Ovary (tissue), 7 donors: ENCODE measurements at regions not wholly inside any gene's neighbourhood (a gene's known extent, or its start where the extent isn't known, plus 50 kb on each side); places are given as distances from the start of the nearest gene placed in this dataset.

ENCODE experiments used
- DNase-seq, 5 donors: peaks; one replicate each; pipeline ENCODE4 v3.0.0-alpha.2; 2019 to 2020
- H3K27ac ChIP-seq, 2 donors: fragments of 200-600 bp; one replicate each; pipeline versions ENCODE4 v1.5.1 to v1.8.0; 2019 to 2022
- H3K27me3 ChIP-seq: fragments of 200-600 bp; one replicate; pipeline ENCODE4 v1.8.0; 2022
- H3K36me3 ChIP-seq: fragments of 200-600 bp; sonication (generic); one replicate; pipeline ENCODE4 v1.5.1; 2019
- H3K4me1 ChIP-seq: one replicate; pipeline ENCODE4 v1.8.1; 2013; ENCODE audit warnings: mild to moderate bottlenecking, moderate library complexity; ENCODE audit not compliant: insufficient read depth
- H3K4me3 ChIP-seq: fragments of 200-600 bp; sonication (generic); one replicate; pipeline ENCODE4 v1.5.1; 2017
- H3K9me3 ChIP-seq, 2 donors: fragments of 200-600 bp in 1 of 2; sonication (generic) in 1 of 2; one replicate each; pipeline versions ENCODE4 v1.5.1 to v1.8.1; 2013 to 2019; ENCODE audit warnings: mild to moderate bottlenecking in 1 of 2, moderate library complexity in 1 of 2
- EP300 ChIP-seq: sonication (generic); formaldehyde crosslinking; IDR thresholded peaks from one replicate; pipeline ENCODE4 v1.6.1; 2017; ENCODE audit warnings: antibody characterized with exemption
- POLR2A ChIP-seq: fragments of 450-650 bp; IDR thresholded peaks from one replicate; pipeline ENCODE4 v1.6.1; 2017; ENCODE audit warnings: antibody characterized with exemption, mild to moderate bottlenecking, moderate library complexity
- WGBS, 3 donors: extraction: QIAGEN DNeasy Blood & Tissue Kit in 1 of 3; methylation state at CpG; one replicate each; pipeline versions ENCODE4 v1.1.5 to v1.1.7; 2013 to 2017; 5-methylcytosine and 5-hydroxymethylcytosine counted together
- intact Hi-C, 4 donors: fragments of 100-400 bp; cut with DNase I; formaldehyde crosslinking; loops; one replicate each; pipeline versions ENCODE4 v1.11.0 to v1.15.1; 2022 to 2023
- TF ChIP-seq, protein P1 (sequence below), 3 donors: fragments of 450-650 bp in 2 of 3; fragments of 200-600 bp in 1 of 3; IDR thresholded peaks; one replicate each; pipeline versions ENCODE4 v1.5.1 to v1.8.0; 2016 to 2022; ENCODE audit warnings: antibody characterized with exemption in 3 of 3, mild to moderate bottlenecking in 1 of 3
- donor health status: DM: no; HTN: no; CAD: no; lungs with moderate emphysema.
- donor health status: DM: no; HTN: no; CAD: no.
- donor health status: Bipolar disorder and iron deficiency.
- donor health status: DM: no; HTN: no; CAD: no.
- donor health status: DM: yes; HTN: yes; CAD: no.

DNA sequence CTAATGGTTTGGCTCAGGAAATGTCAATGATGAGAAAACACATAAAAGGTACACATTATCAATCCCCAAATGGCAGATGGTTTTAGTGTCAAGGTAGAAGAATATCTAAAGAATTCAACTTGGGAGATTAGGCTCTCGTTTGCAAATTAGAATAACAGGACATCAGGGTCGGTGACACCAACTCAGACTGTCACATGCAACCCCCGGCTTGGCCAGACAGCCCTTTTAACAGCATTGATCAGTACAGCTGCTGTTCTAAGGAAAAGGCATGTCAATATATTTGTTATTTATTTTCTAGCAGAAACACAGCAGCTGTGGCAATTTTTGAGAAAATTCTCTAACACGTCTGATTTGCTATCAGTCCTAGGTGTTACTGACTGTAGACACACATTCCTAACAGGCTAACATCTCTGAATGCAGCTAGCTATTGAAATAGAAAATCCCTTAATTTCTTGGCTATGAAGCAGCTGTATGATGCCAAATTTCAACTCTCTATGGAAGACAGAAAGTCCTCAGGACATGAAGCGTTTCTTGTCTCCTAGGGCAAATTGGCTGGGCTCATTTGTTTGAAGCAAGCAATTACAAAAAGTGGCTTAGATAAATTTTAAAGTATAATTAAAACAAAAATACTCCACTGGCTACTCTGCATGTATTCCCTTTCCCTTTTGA, 269.0 kb upstream of the CXXC4 start:
- H3K4me3 ChIP-seq = no peak overlapping the region
- WGBS, 3 donors = 7 to 12% (median 11%) methylated on average over 5 of the region's 5 CpGs
- H3K9me3 ChIP-seq = no peaks in the 10 kb centered on the region
- intact Hi-C loops = no loop called here
- no peaks in the 10 kb centered on the region for H3K4me1 ChIP-seq
- no peaks in the 10 kb centered on the region for H3K27me3 ChIP-seq
- no peak for TF ChIP-seq EP300
- no peak for TF ChIP-seq POLR2A
- TF ChIP-seq, protein P1, sequence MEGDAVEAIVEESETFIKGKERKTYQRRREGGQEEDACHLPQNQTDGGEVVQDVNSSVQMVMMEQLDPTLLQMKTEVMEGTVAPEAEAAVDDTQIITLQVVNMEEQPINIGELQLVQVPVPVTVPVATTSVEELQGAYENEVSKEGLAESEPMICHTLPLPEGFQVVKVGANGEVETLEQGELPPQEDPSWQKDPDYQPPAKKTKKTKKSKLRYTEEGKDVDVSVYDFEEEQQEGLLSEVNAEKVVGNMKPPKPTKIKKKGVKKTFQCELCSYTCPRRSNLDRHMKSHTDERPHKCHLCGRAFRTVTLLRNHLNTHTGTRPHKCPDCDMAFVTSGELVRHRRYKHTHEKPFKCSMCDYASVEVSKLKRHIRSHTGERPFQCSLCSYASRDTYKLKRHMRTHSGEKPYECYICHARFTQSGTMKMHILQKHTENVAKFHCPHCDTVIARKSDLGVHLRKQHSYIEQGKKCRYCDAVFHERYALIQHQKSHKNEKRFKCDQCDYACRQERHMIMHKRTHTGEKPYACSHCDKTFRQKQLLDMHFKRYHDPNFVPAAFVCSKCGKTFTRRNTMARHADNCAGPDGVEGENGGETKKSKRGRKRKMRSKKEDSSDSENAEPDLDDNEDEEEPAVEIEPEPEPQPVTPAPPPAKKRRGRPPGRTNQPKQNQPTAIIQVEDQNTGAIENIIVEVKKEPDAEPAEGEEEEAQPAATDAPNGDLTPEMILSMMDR (IDR thresholded peaks at IDR 0.05) = no peak
- H3K36me3 ChIP-seq = no peaks in the 10 kb centered on the region
- H3K27ac ChIP-seq = no peak overlapping the region
- no peak for DNase-seq

DNA sequence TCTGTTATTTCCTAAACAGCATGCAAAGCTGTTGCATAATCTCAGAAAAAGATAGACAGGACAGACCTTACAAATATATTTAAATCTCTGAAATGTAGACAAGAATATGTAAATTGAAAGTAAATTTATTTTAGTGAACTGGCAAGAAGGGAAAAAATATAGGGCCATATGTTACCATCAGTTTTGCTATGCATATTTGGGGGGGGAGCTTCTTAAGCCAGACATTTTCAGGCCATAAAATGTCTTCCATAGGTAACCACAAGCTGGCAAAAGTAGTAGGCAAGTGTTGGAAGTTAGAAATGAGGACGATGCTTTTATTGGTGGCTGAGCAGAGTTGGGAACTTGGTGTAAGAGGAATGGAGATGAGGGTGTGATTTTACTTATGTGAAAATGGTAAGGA, 272.0 kb upstream of the CXXC4 start:
- H3K36me3 ChIP-seq = no peaks in the 10 kb centered on the region
- 90 to 94% (median 91%) methylated on average over 1 of the region's 1 CpG for WGBS, 3 donors
- no peak overlapping the region for H3K27ac ChIP-seq
- intact Hi-C loops = no loop called here
- TF ChIP-seq EP300 (no peak), POLR2A (no peak)
- TF ChIP-seq, protein P1 (IDR thresholded peaks at IDR 0.05) = no peak
- no peaks in the 10 kb centered on the region for H3K9me3 ChIP-seq
- H3K4me3 ChIP-seq = no peak overlapping the region
- no peaks in the 10 kb centered on the region for H3K4me1 ChIP-seq
- no peaks in the 10 kb centered on the region for H3K27me3 ChIP-seq
- DNase-seq = no peak

DNA sequence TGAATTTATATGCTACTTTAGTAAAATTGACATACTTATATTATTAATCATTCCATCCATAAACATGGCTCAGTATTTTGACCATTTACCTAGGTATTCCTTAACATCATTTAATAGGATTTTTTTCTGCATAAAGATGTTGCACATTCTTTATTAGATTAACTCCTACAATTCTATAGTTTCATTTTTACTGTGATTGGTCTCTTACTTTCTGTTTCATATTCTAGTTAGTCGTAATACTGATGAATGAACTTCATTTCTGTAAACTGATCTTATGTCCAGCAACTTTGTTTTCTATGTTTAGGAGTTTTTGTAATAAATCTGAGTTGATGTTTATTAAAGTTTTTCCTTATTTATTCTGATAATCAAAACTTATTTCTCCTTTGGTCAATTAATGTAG, 278.2 kb upstream of the CXXC4 start:
- DNase-seq = no peak
- TF ChIP-seq POLR2A (no peak), EP300 (no peak)
- TF ChIP-seq, protein P1 (IDR thresholded peaks at IDR 0.05) = no peak
- no peak overlapping the region for H3K27ac ChIP-seq
- intact Hi-C loops = no loop called here
- no peak overlapping the region for H3K4me3 ChIP-seq
- H3K27me3 ChIP-seq = no peaks in the 10 kb centered on the region
- no peaks in the 10 kb centered on the region for H3K9me3 ChIP-seq
- no peaks in the 10 kb centered on the region for H3K36me3 ChIP-seq
- WGBS, 3 donors = 39 to 67% (median 56%) methylated on average over 1 of the region's 1 CpG
- H3K4me1 ChIP-seq = no peaks in the 10 kb centered on the region

DNA sequence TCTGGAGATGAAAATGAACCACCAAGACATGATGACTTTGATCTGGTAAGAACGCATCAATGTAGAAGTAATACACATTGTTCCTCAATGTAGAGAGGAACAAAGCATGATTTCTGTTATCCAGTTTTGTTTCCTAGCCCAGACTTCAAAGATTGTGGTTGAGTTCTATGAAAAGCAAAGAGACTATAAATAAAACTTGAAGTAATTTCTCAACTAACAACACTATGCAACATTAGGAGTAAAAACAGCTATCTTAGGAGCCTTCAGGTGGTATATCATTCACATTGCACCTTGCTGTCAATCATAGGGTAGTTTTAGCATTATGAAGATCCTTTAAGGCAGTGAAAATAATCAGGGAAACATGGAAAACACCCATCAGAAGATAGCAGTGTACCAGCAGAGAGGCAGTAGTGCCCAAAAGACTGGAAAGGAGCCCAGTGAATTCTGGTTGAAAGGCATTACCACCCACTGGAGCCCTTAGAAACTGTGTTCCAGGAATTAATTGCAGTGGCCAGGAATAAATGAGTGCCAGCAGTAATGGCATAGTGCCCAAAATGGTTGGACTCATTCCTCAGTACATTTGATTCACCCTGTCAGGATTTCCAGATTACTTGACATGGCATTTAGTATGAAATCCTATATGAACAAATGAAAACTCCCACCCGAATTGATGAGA, 300.7 kb upstream of the CXXC4 start:
- no peak for DNase-seq
- Histone ChIP-seq H3K4me1 (no peaks in the 10 kb centered on the region), H3K36me3 (no peaks in the 10 kb centered on the region), H3K4me3 (no peak overlapping the region), H3K27ac (no peak overlapping the region), H3K27me3 (no peaks in the 10 kb centered on the region), H3K9me3 (no peaks in the 10 kb centered on the region)
- WGBS, 3 donors = 36 to 65% (median 39%) methylated on average over 2 of the region's 2 CpGs
- TF ChIP-seq, protein P1 (IDR thresholded peaks at IDR 0.05) = no peak
- TF ChIP-seq EP300 = no peak
- TF ChIP-seq POLR2A = no peak
- intact Hi-C loops = no loop called here
